ENCODE measurements at regions not wholly inside any gene's neighbourhood (a gene's known extent, or its start where the extent isn't known, plus 50 kb on each side); places are given as distances from the start of the nearest gene placed in this dataset.

DNA sequence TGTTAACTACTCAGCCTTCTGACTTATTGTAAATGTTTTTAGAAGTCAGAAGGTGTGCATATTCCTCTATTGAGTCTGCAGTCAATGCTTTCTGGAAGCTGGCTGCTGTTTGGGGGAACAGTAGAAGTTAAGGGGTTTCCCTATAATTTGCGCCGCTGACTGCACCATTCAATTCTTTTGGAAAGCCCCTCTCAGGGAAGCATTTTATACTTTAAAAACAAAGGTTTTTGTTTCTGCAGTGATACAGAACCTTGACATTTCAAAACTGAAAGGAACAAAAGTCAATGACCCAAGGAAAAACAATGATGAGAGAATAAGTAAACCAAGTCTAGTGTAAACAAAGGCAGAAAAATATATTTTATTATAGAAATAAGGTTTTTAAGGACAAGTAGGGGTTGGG, 120.8 kb upstream of the TNFAIP3 start:
- Mint-ChIP-seq H3K9me3 (no peaks in the 10 kb centered on the region), H3K27ac (no peak overlapping the region), H3K4me3 (no peak overlapping the region), H3K27me3 (peaks cover 5 to 11% of the 10 kb centered on the region in 2 donors), H3K4me1 (ENCODE audit: low read depth in 2 of 2) (peaks cover 0 to 10% of the 10 kb centered on the region in 2 donors), H3K36me3 (ENCODE audit: insufficient read depth) (peaks cover 5% of the 10 kb centered on the region)
- ATAC-seq (replicated peaks): no peak
- DNase-seq: no peak

DNA sequence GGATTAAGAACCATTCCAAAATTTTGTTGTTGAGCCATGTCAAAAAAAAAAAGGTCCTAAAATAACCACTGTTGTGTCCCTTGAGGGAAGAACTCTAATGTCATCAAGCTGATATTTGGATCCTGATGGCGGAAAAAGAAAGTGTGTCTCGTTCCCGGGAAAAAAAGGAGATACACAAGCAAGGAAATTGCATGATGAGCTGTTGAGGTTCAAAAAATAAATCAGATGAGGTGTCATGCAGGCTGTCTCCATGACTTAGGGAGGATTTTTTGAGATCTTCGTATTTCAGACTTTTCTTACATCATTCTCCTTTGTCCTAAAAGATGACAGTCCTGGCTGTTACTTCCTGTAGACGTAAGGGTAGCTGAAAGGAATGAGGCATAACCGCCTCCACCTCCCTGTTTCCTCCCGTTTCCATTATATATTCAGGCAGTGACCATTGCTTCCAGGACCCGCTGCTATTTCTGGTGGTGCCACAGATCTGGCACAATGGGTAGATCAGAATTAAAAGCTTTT, 117.3 kb upstream of the TNFAIP3 start:
- Mint-ChIP-seq H3K27ac (no peak overlapping the region), H3K27me3 (peaks cover 17 to 29% of the 10 kb centered on the region in 2 donors), H3K4me3 (no peak overlapping the region), H3K9me3 (no peaks in the 10 kb centered on the region), H3K4me1 (ENCODE audit: low read depth in 2 of 2) (peaks cover 7 to 14% of the 10 kb centered on the region in 2 donors), H3K36me3 (ENCODE audit: insufficient read depth) (peaks cover 2% of the 10 kb centered on the region)
- no peak for ATAC-seq (replicated peaks)
- no peak for DNase-seq

DNA sequence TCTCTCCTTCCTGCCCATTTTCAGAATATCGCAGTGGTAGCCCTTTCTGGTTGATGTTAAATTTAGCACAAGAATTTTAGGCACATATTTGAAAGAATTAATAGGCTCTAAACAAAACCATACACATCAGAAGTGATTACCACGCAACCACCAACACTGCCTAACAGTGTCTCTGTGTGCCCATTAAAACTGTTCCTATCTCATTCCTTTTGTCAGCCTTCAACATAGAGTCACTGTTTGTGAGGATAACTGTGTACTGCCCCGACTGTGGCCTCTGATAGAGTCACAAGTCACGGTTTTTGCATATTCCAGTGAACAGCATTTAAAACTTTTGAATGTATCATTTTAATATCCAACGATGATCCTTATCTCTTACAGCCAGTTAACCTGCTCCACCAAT, 116.8 kb upstream of the TNFAIP3 start:
- ATAC-seq (replicated peaks) (no peak), DNase-seq (no peak)
- Mint-ChIP-seq H3K9me3 (no peaks in the 10 kb centered on the region), H3K4me1 (ENCODE audit: low read depth in 2 of 2) (peaks cover 7 to 9% of the 10 kb centered on the region in 2 donors), H3K27ac (no peak overlapping the region), H3K4me3 (no peak overlapping the region), H3K27me3 (peaks cover 17 to 29% of the 10 kb centered on the region in 2 donors), H3K36me3 (ENCODE audit: insufficient read depth) (no peaks in the 10 kb centered on the region)

DNA sequence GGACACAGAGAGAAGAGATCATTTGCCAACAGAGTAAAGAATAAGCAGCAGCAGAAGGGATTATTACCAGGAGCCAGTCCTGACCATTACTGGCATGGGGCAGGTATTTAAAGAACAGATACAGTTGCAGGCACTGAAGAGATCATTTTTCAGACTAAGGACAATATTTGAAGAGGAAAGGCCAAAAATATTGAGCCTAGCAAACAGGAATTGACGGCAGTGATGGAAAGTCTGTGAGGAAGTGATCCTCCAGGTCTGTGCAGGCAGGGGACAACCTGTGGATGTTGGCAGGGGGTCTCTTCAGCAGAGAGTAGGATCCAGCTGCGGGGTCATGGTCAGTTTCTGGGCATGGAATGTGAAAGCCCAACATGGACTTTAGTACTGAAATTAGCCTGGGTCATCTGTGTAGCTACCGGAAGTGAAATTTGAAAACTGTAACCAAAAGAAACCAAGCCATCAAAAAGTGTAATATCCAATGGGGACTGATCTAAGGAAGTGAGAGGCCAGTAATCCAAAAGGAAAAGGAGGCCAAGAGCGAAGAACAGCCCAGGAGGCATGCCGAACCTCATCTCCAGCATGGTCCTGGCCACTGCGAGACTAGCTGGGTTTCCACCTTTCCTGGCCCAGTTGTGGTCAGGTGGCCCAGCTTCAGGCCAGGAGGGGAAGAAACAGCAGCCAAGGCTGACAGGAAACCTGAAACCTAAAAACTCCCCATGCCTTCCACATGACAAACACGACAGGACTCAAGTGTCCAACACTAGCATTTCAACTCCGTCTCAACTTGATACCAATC, 115.1 kb upstream of the TNFAIP3 start:
- ATAC-seq (replicated peaks) (no peak), DNase-seq (no peak)
- Mint-ChIP-seq H3K4me3 (no peak overlapping the region), H3K27me3 (peaks cover 23 to 29% of the 10 kb centered on the region in 2 donors), H3K36me3 (ENCODE audit: insufficient read depth) (no peaks in the 10 kb centered on the region), H3K9me3 (no peaks in the 10 kb centered on the region), H3K4me1 (ENCODE audit: low read depth in 2 of 2) (peaks cover 4 to 7% of the 10 kb centered on the region in 2 donors), H3K27ac (no peak overlapping the region)

DNA sequence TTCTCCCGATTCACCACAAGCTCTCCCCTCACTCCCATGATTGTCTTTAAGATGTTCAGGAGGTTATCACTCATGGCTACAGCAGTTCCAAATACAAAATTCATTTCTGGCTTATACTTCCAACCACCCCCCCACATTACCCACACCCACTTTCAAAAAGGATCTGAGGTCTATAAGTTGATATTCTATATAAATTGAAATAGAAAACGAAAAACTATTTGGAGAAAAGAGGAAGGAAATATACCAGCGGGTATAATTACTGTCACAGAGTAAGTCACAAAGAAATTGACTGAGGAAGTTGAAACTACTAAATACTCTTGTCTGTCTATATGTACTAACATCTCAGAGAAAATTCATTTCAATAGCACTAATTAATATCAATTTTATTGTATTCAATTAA, 112.7 kb upstream of the TNFAIP3 start:
- Mint-ChIP-seq H3K27ac (peak overlapping the region in 1 of 2 donors; percentile 38), H3K4me3 (no peak overlapping the region), H3K9me3 (no peaks in the 10 kb centered on the region), H3K27me3 (peaks cover 23 to 29% of the 10 kb centered on the region in 2 donors), H3K4me1 (ENCODE audit: low read depth in 2 of 2) (peaks cover 4 to 10% of the 10 kb centered on the region in 2 donors), H3K36me3 (ENCODE audit: insufficient read depth) (no peaks in the 10 kb centered on the region)
- DNase-seq (no peak), ATAC-seq (replicated peaks) (peak; percentile 16)

DNA sequence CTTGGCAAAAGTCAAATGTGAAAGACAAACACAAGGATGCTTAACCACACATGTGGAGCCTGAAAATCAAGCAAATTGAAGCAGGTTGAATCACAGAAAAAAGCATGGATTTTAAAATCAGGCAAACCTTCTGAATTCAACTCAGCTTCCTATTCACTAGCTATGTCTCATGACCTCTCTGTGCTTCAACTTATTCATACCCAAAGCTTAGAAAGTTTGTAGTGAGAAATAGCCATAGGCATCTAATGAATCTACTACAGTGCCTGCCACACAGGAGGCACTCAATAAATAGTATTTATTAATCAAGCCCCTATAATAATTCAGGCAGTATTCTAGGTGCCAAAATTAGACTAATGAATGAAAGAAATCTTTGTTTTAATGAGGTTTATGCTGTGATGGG, 112.2 kb upstream of the TNFAIP3 start:
- Mint-ChIP-seq H3K4me3 (no peak overlapping the region), H3K36me3 (ENCODE audit: insufficient read depth) (no peaks in the 10 kb centered on the region), H3K27me3 (peaks cover 23 to 26% of the 10 kb centered on the region in 2 donors), H3K4me1 (ENCODE audit: low read depth in 2 of 2) (peaks cover 4 to 10% of the 10 kb centered on the region in 2 donors), H3K27ac (peak overlapping the region in 1 of 2 donors; percentile 15), H3K9me3 (no peaks in the 10 kb centered on the region)
- ATAC-seq (replicated peaks) (no peak), DNase-seq (no peak)

DNA sequence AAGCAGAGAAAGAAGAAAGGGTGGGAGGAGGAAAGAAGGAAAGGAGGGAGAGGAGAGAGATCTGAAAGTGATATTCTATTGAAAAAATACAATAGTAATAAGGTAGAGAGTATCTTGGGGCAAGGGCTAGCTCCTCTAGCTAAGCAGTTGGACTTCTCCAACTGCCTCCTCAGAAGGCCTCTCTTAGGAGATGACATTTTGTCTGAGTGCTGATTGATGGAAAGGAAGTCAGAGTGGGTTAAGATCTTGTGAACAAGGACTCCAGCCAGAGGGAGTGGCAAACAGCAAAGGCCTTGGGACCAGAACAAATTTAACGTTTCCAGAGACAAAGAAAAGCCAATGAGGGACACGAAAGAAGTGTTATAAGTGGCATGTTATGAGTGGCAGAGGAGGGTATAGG, 111.8 kb upstream of the TNFAIP3 start:
- Mint-ChIP-seq H3K27me3 (peaks cover 20 to 22% of the 10 kb centered on the region in 2 donors), H3K4me1 (ENCODE audit: low read depth in 2 of 2) (peaks cover 4 to 10% of the 10 kb centered on the region in 2 donors)
- no peak for DNase-seq

DNA sequence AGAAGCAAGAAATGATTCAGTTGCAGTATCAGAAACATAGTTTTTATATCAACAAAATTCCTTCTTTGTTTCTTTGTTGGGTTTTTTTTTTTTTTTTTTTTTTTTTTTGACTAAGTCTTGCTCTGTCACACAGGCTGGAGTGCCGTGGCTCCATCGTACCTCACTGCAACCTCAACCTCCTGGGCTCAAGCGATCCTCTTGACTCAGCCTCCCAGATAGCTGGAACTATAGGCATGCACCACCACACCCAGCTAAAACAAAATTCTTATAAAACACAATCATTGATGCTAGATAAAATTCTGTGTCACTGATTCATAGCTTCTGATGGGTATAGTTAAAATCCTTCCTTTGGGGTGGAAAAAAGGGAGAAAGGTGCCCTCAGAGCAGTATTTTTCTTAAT, 110.3 kb upstream of the TNFAIP3 start:
- H3K9me3 Mint-ChIP-seq: no peaks in the 10 kb centered on the region
- peaks cover 7 to 11% of the 10 kb centered on the region in 2 donors for H3K4me1 Mint-ChIP-seq (ENCODE audit: low read depth in 2 of 2)
- DNase-seq (no peak), ATAC-seq (replicated peaks) (no peak)
- H3K27me3 Mint-ChIP-seq: peaks cover 15% of the 10 kb centered on the region in 2 donors
- no peak overlapping the region for H3K27ac Mint-ChIP-seq
- no peaks in the 10 kb centered on the region for H3K36me3 Mint-ChIP-seq (ENCODE audit: insufficient read depth)
- no peak overlapping the region for H3K4me3 Mint-ChIP-seq

More for the DNA sequence above, 111.8 kb upstream of the TNFAIP3 start:
- no peak for ATAC-seq (replicated peaks)
- H3K4me3 Mint-ChIP-seq: no peak overlapping the region
- no peaks in the 10 kb centered on the region for H3K9me3 Mint-ChIP-seq
- H3K36me3 Mint-ChIP-seq (ENCODE audit: insufficient read depth): no peaks in the 10 kb centered on the region
- H3K27ac Mint-ChIP-seq: peak overlapping the region in 1 of 2 donors; percentile 15

DNA sequence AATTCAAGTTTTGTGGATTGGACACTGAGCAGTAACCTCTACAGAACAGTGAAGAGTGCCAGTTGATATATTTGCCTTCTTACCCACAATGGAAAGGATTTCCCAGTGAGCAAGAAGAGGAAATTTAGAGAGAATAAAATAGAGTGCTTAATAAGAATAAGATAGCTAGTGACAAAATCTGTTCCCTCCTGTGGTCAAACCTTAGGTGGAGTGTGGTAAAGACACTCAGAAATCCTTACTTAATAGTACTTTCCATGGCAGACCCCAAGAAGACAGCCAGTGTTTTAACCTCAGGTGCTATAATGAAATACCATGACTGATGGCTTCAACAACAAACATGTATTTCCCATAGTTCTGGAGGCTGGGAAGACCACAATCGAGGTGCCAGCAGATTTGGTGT, 108.4 kb upstream of the TNFAIP3 start:
- no peak overlapping the region for H3K4me3 Mint-ChIP-seq
- no peak overlapping the region for H3K27ac Mint-ChIP-seq
- H3K9me3 Mint-ChIP-seq: peaks cover 0 to 1% of the 10 kb centered on the region in 2 donors
- no peak for ATAC-seq (replicated peaks)
- peaks cover 4% of the 10 kb centered on the region for H3K36me3 Mint-ChIP-seq (ENCODE audit: insufficient read depth)
- no peak for DNase-seq
- peaks cover 6 to 22% of the 10 kb centered on the region in 2 donors for H3K4me1 Mint-ChIP-seq (ENCODE audit: low read depth in 2 of 2)
- peaks cover 3 to 6% of the 10 kb centered on the region in 2 donors for H3K27me3 Mint-ChIP-seq

DNA sequence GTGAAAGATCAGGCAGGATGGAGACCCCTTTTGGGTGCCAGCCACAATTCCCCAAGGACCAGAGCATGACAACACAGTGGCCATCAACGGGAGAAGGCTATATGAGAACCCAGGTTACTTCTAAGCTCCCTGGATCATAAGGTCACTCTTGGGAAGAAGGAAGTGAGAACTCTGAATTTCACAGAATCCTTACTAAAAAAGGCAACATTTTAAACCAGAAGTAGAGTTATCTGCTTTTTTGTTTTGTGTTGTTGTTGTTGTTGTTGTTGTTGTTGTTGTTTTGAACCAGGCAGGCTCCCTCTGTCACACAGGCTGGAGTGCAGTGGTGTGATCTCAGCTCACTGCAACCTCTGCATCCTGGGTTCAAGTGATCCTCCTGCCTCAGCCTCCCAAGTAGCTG, 107.4 kb upstream of the TNFAIP3 start:
- peaks cover 0 to 6% of the 10 kb centered on the region in 2 donors for H3K27me3 Mint-ChIP-seq
- DNase-seq: no peak
- H3K27ac Mint-ChIP-seq: peak overlapping the region in 1 of 2 donors; percentile 75
- H3K4me3 Mint-ChIP-seq: no peak overlapping the region
- H3K4me1 Mint-ChIP-seq (ENCODE audit: low read depth in 2 of 2): peaks cover 6 to 26% of the 10 kb centered on the region in 2 donors
- no peak for ATAC-seq (replicated peaks)
- H3K9me3 Mint-ChIP-seq: peaks cover 0 to 1% of the 10 kb centered on the region in 2 donors
- peaks cover 4% of the 10 kb centered on the region for H3K36me3 Mint-ChIP-seq (ENCODE audit: insufficient read depth)

DNA sequence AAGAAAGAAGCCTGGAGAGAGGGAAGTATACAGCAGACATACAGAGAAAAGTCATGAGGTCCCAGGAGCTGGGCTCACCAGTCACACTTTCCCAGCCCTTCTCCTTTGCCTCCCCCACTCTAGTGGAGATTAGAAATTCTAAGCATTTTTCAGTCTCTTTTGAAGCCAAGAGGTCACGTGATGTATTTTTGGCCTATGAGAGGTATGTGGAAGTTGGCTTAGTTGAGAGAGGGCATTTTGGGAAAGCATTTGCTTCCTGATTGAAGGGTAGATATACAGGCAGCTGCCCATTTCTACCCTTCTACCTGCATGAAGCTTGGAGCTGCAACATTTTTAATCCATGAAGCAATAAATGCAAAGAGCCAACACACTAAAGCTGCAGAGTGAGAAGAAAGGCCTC, 106.0 kb upstream of the TNFAIP3 start:
- peaks cover 0 to 1% of the 10 kb centered on the region in 2 donors for H3K9me3 Mint-ChIP-seq

DNA sequence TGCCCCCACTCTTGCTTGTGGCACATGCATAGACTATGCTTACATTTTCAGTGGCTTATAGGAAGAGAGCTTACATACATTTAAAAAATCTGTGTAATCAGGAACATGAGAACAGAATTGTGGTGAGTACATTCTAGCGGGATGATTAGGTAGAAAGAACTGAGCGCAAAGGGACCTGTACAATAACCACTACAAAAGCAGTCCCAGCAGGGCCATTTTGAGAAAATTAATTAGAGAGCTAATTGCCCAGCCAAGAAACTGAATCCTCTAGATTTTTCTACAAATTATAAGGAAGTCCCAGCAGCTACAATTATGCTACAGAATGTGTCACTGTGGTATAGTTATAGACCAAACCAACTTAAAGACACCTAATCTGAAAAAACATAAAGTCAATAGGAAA, 105.6 kb upstream of the TNFAIP3 start:
- no peak overlapping the region for H3K4me3 Mint-ChIP-seq
- peak overlapping the region; percentile 64 to 65 for H3K27ac Mint-ChIP-seq
- H3K27me3 Mint-ChIP-seq: no peaks in the 10 kb centered on the region
- H3K4me1 Mint-ChIP-seq (ENCODE audit: low read depth in 2 of 2): peaks cover 6 to 26% of the 10 kb centered on the region in 2 donors
- peaks cover 4% of the 10 kb centered on the region for H3K36me3 Mint-ChIP-seq (ENCODE audit: insufficient read depth)
- ATAC-seq (replicated peaks) (no peak), DNase-seq (no peak)
- H3K9me3 Mint-ChIP-seq: peaks cover 0 to 1% of the 10 kb centered on the region in 2 donors

More for the DNA sequence above, 106.0 kb upstream of the TNFAIP3 start:
- H3K36me3 Mint-ChIP-seq (ENCODE audit: insufficient read depth): peaks cover 4% of the 10 kb centered on the region
- DNase-seq (no peak), ATAC-seq (replicated peaks) (no peak)
- peak overlapping the region; percentile 64 to 65 for H3K27ac Mint-ChIP-seq
- no peak overlapping the region for H3K4me3 Mint-ChIP-seq
- peaks cover 6 to 26% of the 10 kb centered on the region in 2 donors for H3K4me1 Mint-ChIP-seq (ENCODE audit: low read depth in 2 of 2)
- no peaks in the 10 kb centered on the region for H3K27me3 Mint-ChIP-seq

DNA sequence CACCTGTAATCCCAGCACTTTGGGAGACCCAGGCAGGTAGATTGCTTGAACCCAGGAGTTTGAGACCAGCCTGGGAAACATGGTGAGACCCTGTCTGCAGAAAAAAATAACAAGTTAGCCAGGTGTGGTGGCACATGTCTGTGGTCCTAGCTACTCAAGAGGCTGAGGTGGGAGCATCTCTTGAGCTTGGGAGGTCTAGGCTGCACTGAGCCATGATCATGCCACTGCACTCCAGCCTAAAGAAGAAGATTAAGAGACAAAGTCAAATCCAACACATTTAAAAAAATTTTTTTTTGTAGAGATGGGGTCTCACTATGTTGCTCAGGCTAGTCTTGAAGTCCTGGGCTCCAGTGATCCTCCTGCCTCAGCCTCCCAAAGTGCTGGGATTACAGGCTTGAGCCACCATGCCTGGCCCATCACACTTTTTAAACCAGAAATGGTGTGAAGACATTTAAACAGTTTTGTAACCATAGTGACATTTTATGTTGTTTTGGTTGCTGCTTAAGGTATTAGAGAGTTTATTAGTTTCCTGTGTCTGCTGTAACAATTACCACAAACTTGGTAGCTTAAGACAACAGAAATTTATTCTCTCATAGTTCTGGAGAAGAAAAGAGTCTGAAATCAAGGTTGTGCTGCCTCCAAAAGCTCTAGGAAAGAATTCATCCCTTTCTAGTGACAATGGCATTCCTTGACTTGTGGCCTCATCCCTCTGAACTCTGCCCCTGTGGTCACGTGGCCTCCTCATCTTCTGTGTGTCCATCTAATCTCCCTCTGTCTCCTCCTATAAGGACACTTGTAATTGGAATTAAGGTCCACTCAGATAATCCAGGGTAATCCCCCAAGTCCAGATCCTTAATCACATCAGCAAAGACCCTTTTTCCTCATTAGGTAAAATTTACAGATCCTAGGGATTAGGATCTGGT, 104.6 kb upstream of the TNFAIP3 start:
- Mint-ChIP-seq H3K4me1 (ENCODE audit: low read depth in 2 of 2) (peaks cover 6 to 26% of the 10 kb centered on the region in 2 donors), H3K4me3 (peak overlapping the region in 1 of 2 donors; percentile 7), H3K27me3 (no peaks in the 10 kb centered on the region), H3K36me3 (ENCODE audit: insufficient read depth) (peaks cover 4% of the 10 kb centered on the region), H3K27ac (peak overlapping the region; percentile 64 to 65), H3K9me3 (peaks cover 0 to 1% of the 10 kb centered on the region in 2 donors)
- peak in 1 of 3 experiments; percentile 18 for DNase-seq
- peak; percentile 89 for ATAC-seq (replicated peaks)

All from effector memory CD8-positive, alpha-beta T cell (primary cell).